GM13977 (cell line): ENCODE measurements at regions not wholly inside any gene's neighbourhood (a gene's known extent, or its start where the extent isn't known, plus 50 kb on each side); places are given as distances from the start of the nearest gene placed in this dataset.

ENCODE experiments used
- DNase-seq: peaks from one replicate; pipeline ENCODE4 v3.0.0; 2012; ENCODE audit warnings: low spot score
- CTCF ChIP-seq: IDR thresholded peaks from 2 replicates; pipeline ENCODE4 v1.5.1; 2012; ENCODE audit warnings: mild to moderate bottlenecking, control low read depth; ENCODE audit not compliant: insufficient read depth; ENCODE audit errors: extremely low read depth, missing control alignments
- in situ Hi-C: fragments of 300-500 bp; cut with MboI; formaldehyde crosslinking; loops from one replicate; pipeline ENCODE4 v1.12.0; 2022; ENCODE audit warnings: low sequenced_read_pairs, low pct_unique_long_range_greater_than_20kb, mixed read lengths, inconsistent platforms; ENCODE audit not compliant: unreplicated experiment

DNA sequence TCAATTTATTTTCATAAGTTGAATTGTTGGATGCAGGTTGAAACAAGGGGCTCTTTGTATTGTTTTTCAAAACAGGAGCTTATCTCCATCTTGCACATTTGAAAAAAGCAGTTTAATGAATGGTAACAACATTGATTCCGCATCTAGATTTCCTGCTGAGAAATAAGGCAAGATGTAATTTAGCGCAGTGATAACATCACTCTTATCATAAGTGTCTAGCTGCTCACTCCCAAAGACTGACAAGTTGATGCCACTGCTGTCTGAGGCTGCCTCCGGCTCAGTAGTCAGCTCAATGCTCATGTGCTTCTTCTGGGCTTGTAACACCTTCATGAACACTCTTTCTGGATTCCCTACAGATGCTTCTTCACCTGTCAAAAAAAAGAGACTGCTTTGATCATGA, 92.4 kb downstream of the KPNA2 start:
- DNase-seq: no peak
- TF ChIP-seq CTCF: no peak
- in situ Hi-C loops: no loop called here

- in situ Hi-C loops: no loop called here
- no peak for DNase-seq
- TF ChIP-seq CTCF: no peak
Observed at GRCh38 chr17:68131456-68131855, 95.9 kb downstream of the KPNA2 start.

DNA sequence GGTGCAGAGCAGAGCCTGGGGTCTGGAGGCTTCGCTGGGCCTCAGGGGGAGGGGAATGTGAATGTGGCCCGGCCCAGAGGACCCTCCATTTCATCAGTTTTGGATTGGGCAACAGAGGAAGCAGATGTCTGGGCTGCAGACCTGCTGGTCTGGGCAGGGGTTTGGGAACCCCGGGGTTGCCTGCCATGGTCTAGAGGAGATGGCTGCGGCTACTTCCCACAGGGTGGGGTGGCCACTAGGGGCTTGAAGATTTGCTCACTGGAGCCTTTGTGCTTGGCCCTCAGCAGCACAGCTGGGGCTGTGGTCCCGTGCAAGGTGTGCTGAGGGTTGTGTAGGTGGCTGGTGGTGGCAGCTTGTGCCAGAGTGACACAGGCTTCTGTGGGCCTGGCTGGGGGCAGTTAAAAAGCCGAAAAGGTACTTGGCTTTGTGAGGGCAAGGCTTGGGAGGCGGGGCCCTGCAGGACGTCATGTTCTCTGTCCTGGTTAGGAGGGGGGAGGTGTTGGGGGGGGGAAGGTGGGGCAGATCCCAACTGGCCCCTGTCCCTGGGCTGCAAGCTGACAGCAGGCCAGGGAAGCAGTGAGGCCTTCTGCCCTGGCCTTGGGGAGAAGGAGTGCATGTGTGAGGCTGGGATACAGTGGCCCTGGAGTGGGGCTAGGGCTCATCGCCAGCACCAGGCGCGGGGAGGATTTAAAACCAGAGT, 98.0 kb downstream of the KPNA2 start:
- in situ Hi-C loops: no loop called here
- no peak for DNase-seq
- no peak for TF ChIP-seq CTCF

DNA sequence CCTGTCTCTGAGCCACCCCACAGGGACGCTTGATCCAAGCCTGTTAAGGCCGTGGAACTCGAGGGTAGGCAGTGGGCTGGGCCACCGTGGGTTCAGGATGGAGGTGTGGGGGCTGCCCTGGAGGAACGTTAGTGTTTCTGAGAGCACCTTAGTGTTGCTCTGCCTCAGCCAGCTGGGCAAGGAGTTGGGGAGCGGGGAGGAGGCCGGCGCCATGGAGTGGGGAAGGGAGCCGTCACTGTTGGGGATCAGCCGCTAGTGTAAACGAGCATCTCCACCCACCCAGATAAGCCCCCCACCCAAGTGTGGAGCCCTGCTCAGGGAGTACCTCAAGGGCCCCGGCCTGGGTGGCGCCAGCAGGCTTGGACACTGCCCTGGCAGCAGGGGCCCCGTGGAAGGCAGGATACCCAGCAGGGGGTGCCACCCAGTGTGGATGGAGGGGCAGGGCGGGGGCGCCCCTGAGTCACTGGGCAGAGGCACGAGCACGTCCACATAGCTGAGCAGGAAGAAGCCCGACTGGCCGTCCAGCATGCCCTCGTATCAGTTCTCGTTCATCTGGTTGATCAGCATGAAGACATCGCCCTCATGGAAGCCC, 98.6 kb downstream of the KPNA2 start:
- no peak for DNase-seq
- TF ChIP-seq CTCF: no peak
- in situ Hi-C loops: no loop called here

GRCh38 chr17:68134731-68135130, 99.2 kb downstream of the KPNA2 start:
- TF ChIP-seq CTCF: no peak
- in situ Hi-C loops: no loop called here
- DNase-seq: no peak

DNA sequence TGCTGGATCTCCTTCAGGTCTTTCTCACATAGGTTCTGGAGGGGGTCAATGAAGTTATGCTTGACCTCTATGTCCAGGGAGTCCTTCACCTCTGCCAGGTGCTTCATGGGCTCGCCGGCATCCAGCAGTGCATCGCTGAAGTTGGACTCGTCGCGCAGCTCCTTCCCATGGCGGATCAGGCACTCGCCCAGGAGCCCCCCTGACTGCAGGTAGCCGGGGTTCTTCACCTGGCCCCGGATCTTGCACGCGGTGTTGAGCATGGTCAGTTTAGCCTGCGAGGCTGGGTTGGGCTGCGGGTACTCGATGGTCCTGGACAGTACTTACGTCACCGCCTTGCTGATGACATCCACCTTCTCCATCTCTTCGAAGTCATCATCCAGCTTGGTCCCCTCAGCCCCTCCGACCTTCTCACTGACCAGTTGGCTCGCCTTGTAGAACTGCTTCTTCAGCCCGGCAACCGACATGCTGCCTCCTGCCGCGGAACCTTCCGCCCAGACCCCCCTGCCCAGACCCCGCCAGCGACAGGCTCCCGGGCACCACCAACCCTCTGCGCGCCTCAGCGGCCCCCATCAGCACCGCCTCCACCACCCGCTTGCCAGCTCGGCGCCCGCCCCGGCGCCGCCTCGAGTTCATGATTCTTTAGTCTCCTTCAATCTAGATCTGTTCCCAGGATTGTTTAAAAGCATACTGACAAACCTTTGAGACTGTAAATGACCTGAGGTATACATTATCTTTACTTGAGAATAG, 99.8 kb downstream of the KPNA2 start:
- DNase-seq: no peak
- no peak for TF ChIP-seq CTCF
- in situ Hi-C loops: no loop called here
